GM12873 (cell line): ENCODE measurements at regions not wholly inside any gene's neighbourhood (a gene's known extent, or its start where the extent isn't known, plus 50 kb on each side); places are given as distances from the start of the nearest gene placed in this dataset.

ENCODE experiments used
- TF ChIP-seq, protein P1 (sequence below): IDR thresholded peaks from 2 replicates; pipeline ENCODE4 v1.5.1; 2012; ENCODE audit warnings: low read depth, mild to moderate bottlenecking, moderate library complexity, low read length, control low read depth; ENCODE audit not compliant: insufficient read depth; ENCODE audit errors: missing control alignments

GRCh38 chr15:39304201-39304841, 276.6 kb upstream of the THBS1 start:
- TF ChIP-seq, protein P1, sequence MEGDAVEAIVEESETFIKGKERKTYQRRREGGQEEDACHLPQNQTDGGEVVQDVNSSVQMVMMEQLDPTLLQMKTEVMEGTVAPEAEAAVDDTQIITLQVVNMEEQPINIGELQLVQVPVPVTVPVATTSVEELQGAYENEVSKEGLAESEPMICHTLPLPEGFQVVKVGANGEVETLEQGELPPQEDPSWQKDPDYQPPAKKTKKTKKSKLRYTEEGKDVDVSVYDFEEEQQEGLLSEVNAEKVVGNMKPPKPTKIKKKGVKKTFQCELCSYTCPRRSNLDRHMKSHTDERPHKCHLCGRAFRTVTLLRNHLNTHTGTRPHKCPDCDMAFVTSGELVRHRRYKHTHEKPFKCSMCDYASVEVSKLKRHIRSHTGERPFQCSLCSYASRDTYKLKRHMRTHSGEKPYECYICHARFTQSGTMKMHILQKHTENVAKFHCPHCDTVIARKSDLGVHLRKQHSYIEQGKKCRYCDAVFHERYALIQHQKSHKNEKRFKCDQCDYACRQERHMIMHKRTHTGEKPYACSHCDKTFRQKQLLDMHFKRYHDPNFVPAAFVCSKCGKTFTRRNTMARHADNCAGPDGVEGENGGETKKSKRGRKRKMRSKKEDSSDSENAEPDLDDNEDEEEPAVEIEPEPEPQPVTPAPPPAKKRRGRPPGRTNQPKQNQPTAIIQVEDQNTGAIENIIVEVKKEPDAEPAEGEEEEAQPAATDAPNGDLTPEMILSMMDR, result no peak

GRCh38 chr15:39304931-39305728, 275.7 kb upstream of the THBS1 start:
- TF ChIP-seq, protein P1, result no peak

DNA sequence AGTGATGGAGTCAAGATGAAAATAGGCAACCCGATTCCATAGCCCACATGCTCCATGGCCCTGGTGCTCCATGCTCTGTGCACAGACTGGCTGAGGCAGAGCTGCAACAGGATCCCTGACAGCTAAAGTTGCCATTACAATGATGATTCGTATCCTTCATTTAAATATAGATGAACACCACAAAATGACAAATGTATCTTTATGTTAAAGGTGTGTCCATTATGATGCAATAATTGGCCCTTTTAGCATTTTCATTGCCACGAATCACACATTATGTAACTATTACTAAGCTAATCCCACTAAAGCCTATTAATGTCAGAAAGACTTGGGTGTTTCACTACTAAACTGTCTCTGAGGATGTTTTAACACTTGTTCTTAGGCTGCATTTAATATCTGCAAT, 270.2 kb upstream of the THBS1 start:
- TF ChIP-seq, protein P1, result no peak

- TF ChIP-seq, protein P1, result peak; percentile 65
Measured at GRCh38 chr15:39312984-39313383, 267.9 kb upstream of the THBS1 start.

DNA sequence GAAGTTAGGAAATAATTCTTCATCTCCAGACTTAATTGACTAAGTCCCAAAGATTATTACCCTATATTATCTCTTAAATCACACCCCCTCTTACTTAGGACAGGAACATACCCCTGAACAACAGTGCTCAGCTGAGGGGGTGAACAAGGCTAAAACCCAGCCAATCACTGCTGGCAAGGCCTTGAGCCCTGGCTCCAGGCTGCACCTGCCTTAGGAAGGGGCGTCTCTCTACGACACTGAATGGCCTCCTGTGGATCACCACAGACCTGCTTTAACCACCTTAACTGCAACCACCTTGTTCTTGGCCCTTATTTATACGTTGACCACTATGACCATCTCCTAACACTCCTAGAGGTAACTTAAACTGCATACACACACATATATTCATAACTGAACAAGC, 267.4 kb upstream of the THBS1 start:
- TF ChIP-seq, protein P1, result no peak

DNA sequence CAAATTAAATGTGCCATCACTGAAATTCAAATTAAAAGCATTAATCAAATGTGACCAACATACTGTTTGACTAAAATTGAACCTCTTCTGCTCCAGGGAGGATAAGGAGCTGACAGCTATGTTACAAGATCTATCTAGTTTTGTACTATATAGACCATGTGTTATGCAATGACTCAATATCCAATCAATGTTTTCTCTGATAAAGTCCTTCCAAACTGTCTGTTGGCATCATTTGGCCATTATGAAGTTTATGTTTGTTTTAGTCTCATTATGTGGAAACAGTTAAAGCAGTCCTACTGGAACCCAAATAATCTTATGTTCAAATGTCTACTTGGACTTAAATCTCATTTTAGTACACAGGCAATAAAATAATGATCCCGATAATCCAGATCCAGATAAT, 267.0 kb upstream of the THBS1 start:
- TF ChIP-seq, protein P1, result no peak

DNA sequence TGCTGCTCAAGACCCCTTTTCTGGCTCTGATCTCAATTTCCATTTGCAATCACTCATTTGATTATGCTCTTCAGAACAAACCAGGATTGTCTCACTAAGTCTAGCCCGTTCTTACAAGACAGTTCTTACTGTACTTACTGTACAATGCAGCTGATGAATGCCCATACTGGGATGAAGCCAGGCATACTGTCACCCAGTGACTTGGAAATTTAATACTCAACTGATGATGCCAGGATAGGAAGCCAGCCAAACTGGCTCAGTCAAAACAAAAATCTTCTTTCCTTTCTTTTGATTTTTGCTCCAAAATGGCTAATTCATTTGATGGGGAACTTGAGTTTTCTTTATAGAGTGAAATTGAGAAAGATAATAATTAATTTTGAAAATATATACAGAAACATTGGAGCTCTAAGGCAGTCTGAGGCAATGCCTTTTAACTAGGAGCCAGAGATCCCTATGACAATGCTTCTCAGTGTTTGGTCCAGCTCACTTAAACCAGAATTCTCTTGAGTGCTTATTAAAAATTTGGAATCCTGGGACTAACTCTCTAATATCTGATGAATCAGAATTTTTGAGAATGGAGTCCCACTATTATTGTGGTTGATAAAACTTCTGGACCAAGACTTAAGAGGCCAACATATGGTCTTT, 265.6 kb upstream of the THBS1 start:
- TF ChIP-seq, protein P1, result no peak
